ENCODE measurements at regions not wholly inside any gene's neighbourhood (a gene's known extent, or its start where the extent isn't known, plus 50 kb on each side); places are given as distances from the start of the nearest gene placed in this dataset.
A peak's percentile ranks its signal among the peaks of the same experiment; 100 is the strongest.

- peaks cover 26% of the 10 kb centered on the region for H3K4me1 Mint-ChIP-seq
- no peak overlapping the region for H3K27ac ChIP-seq (ENCODE audit: low read length in 2 of 2)
- H3K9ac ChIP-seq (ENCODE audit: low read length): no peak overlapping the region
- H3K4me3 Mint-ChIP-seq: no peak overlapping the region
- peak overlapping the region; percentile 3 for H2AFZ ChIP-seq (ENCODE audit: insufficient read depth, low read depth, low read length, poor library complexity, severe bottlenecking)
- ChIA-PET CTCF (interaction anchor here (1.6 kb wide), 1 partner anchor 11 kb away, joined by 8 read pairs; no protein-coding TSS in a partner anchor), POLR2A (no interaction called here)
- H3K4me2 ChIP-seq (replicated peaks; ENCODE audit: low read depth, low read length, poor library complexity, severe bottlenecking): no peak overlapping the region
- no peaks in the 10 kb centered on the region for H3K9me3 Mint-ChIP-seq (ENCODE audit: insufficient read depth)
- TF ChIP-seq CTCF (IDR thresholded peaks at IDR 0.05) (no peak), EZH2 (IDR thresholded peaks at IDR 0.05; ENCODE audit: borderline replicate concordance, insufficient read depth, low read depth, low read length, poor library complexity, severe bottlenecking) (no peak)
- peaks cover 0 to 15% (median 5%) of the 10 kb centered on the region in 4 experiments for H3K27me3 ChIP-seq (replicated peaks in 1 of 4; ENCODE audit: control extremely low read depth in 1 of 4, control insufficient read depth in 3 of 4, insufficient read depth in 4 of 4, low read length in 3 of 4)
- H3K79me2 ChIP-seq (ENCODE audit: control insufficient read depth, insufficient read depth, low read length): no peaks in the 10 kb centered on the region
- DNase-seq: no peak
- H3K4me3 ChIP-seq (ENCODE audit: control extremely low read depth in 1 of 5, extremely low read depth in 1 of 5, insufficient read depth in 1 of 5, low read depth in 2 of 5, low read length in 4 of 5): no peak overlapping the region
- 33% methylated on average over 20 of the region's 22 CpGs for WGBS (ENCODE audit: insufficient coverage)
- no peaks in the 10 kb centered on the region for H4K20me1 ChIP-seq (ENCODE audit: control insufficient read depth, insufficient read depth, low read length, poor library complexity, severe bottlenecking)
- no peaks in the 10 kb centered on the region for H3K9me3 ChIP-seq (ENCODE audit: control extremely low read depth in 1 of 3, control insufficient read depth in 2 of 3, insufficient read depth in 1 of 3, low read length in 2 of 3)
- ATAC-seq (ENCODE audit: low read depth): no peak
- peaks cover 27% of the 10 kb centered on the region for H3K27me3 Mint-ChIP-seq
- H3K4me1 ChIP-seq (ENCODE audit: control insufficient read depth in 2 of 2, insufficient read depth in 2 of 2, low read length in 2 of 2): peaks cover 10 to 12% of the 10 kb centered on the region in 2 donors
- intact Hi-C loops (cut with micrococcal nuclease): no loop called here
- no peaks in the 10 kb centered on the region for H3K36me3 ChIP-seq (replicated peaks in 1 of 2; ENCODE audit: control extremely low read depth in 1 of 2, control insufficient read depth in 1 of 2, extremely low read depth in 1 of 2, insufficient read depth in 2 of 2, low read length in 1 of 2)
- H3K27ac Mint-ChIP-seq: no peak overlapping the region
Observed at GRCh38 chr10:78248651-78249464, 215.2 kb downstream of the RPS24 start.

GRCh38 chr10:78249690-78250089 lies 216.0 kb downstream of the RPS24 start:
- intact Hi-C loops (cut with micrococcal nuclease): no loop called here
- 67% methylated on average over 1 of the region's 3 CpGs for WGBS (ENCODE audit: insufficient coverage)
- no peaks in the 10 kb centered on the region for H3K9me3 Mint-ChIP-seq (ENCODE audit: insufficient read depth)

More at GRCh38 chr10:78249690-78250089, 216.0 kb downstream of the RPS24 start:
- CTCF ChIA-PET: interaction anchor here (1.6 kb wide), 1 partner anchor 10 kb away, joined by 8 read pairs; no protein-coding TSS in a partner anchor
- Histone ChIP-seq H4K20me1 (ENCODE audit: control insufficient read depth, insufficient read depth, low read length, poor library complexity, severe bottlenecking) (no peaks in the 10 kb centered on the region), H3K27ac (ENCODE audit: low read length in 2 of 2) (no peak overlapping the region), H3K36me3 (replicated peaks in 1 of 2; ENCODE audit: control extremely low read depth in 1 of 2, control insufficient read depth in 1 of 2, extremely low read depth in 1 of 2, insufficient read depth in 2 of 2, low read length in 1 of 2) (no peaks in the 10 kb centered on the region), H3K4me2 (replicated peaks; ENCODE audit: low read depth, low read length, poor library complexity, severe bottlenecking) (no peak overlapping the region), H3K79me2 (ENCODE audit: control insufficient read depth, insufficient read depth, low read length) (no peaks in the 10 kb centered on the region), H3K4me3 (ENCODE audit: control extremely low read depth in 1 of 5, extremely low read depth in 1 of 5, insufficient read depth in 1 of 5, low read depth in 2 of 5, low read length in 4 of 5) (no peak overlapping the region), H3K4me1 (ENCODE audit: control insufficient read depth in 2 of 2, insufficient read depth in 2 of 2, low read length in 2 of 2) (peaks cover 10 to 12% of the 10 kb centered on the region in 2 donors), H3K27me3 (replicated peaks in 1 of 4; ENCODE audit: control extremely low read depth in 1 of 4, control insufficient read depth in 3 of 4, insufficient read depth in 4 of 4, low read length in 3 of 4) (peaks cover 0 to 15% (median 5%) of the 10 kb centered on the region in 4 experiments), H2AFZ (ENCODE audit: insufficient read depth, low read depth, low read length, poor library complexity, severe bottlenecking) (no peak overlapping the region), H3K9me3 (ENCODE audit: control extremely low read depth in 1 of 3, control insufficient read depth in 2 of 3, insufficient read depth in 1 of 3, low read length in 2 of 3) (no peaks in the 10 kb centered on the region), H3K9ac (ENCODE audit: low read length) (no peak overlapping the region)
- H3K27ac Mint-ChIP-seq: no peak overlapping the region
- H3K4me3 Mint-ChIP-seq: no peak overlapping the region
- POLR2A ChIA-PET: no interaction called here
- ATAC-seq (ENCODE audit: low read depth) (no peak), DNase-seq (no peak)
- peaks cover 27% of the 10 kb centered on the region for H3K27me3 Mint-ChIP-seq
- H3K4me1 Mint-ChIP-seq: peaks cover 26% of the 10 kb centered on the region
- TF ChIP-seq CTCF (IDR thresholded peaks at IDR 0.05) (no peak), EZH2 (IDR thresholded peaks at IDR 0.05; ENCODE audit: borderline replicate concordance, insufficient read depth, low read depth, low read length, poor library complexity, severe bottlenecking) (no peak)
